GM19023 (cell line): ENCODE measurements at regions not wholly inside any gene's neighbourhood (a gene's known extent, or its start where the extent isn't known, plus 50 kb on each side); places are given as distances from the start of the nearest gene placed in this dataset.
A peak's percentile ranks its signal among the peaks of the same experiment; 100 is the strongest.

Experiments used
- ATAC-seq: cut with Tn5 transposase; IDR thresholded peaks from one replicate; pipeline ENCODE4 v1.9.1; 2021; ENCODE audit warnings: mild to moderate bottlenecking, moderate library complexity; ENCODE audit not compliant: unreplicated experiment

DNA sequence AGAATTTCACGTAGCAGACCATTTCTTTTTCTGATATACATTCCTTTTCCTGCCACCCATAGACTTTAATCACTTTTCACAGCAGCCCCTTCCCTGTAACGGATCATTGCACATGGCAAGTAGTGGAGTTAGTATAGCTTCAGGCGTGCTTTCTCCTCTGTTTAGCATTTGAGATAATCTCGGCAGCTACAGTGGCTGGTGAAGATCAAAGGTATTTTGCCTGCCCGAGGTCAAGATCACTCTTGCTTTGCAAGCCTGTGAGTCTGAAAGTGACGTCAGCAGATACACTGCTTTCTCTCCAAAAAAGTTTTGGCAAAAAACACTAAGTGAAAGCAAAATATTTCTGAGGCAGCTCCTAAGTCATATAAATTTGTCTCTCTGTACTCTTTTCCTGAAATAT is 260.0 kb downstream of the NDFIP2 start:
- ATAC-seq, result no peak

DNA sequence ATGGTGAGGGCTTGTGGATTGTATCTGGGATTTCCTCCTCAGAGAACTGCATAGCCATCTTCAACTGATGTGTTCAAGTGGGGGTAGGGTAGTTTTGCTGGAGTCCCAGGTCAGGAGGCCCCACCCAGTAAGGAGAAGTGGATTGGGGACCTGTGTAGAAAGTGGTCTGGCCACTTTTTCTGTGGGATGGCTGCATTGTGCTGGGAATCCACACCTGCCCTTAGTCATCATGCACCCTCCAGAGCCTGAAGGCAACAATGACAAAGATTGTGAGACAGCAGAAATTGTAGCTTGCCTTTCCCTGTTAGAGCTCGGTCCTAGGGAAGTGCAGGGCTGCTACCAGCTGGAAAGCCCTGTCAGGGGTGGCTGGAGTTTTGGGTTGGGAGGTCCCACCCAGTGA is 255.4 kb downstream of the NDFIP2 start:
- ATAC-seq, result no peak

DNA sequence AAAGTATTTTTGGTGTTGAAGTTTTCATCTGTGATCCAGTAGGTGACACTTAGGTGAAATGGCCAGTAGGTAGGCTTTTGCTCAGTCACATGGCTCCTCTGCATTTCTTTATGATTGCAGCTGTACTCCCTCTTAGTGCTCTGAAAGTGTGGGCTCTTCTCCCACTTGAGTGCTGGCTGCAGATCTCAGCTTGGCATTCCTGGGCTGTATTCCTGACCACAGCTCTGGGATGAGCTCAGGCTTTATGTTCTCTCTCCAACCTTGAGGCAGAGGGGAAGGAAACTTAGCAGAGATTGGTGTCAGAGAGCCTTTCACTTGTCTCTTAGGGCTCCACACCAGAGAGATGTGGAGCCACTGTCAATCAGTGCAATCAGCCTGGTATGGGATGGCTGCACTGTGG is 254.3 kb downstream of the NDFIP2 start:
- no peak for ATAC-seq

DNA sequence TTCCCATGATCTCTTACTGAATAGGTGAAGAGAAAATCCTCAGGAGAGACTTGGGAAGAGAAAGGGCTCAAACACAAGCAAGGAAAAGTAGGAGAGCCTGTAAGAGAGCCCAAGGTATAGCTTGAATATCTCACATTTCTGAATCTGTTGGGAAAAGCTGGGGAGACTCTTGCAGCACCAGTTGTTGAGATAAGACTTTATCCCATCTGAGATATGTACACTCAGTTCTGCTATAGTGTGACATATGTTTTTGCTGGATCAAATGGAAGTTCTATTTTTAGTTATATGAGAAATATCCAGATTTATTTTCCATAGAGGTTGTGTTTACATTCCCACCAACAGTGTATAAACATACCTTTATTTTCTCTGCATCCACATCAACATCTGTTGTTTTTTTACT is 246.1 kb downstream of the NDFIP2 start:
- ATAC-seq, result no peak

DNA sequence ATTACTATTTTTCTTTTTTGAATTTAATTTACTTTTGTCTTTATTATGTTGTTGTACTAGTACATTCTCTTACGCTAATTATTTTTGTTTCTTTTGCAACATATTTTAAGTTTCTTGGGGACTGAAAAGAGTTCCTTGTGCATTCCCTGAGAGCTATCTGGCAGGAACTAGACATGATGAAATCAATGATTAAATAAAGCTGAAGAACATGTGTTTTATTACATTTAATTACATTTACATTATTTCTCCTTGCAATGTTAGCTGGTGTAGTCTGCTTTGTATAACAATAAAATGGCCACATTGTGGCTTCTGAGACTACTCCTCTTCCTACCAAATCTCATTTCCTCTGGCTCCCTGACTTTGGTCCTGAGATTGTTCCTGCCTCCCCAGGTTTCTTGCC is 244.9 kb downstream of the NDFIP2 start:
- ATAC-seq, result no peak

DNA sequence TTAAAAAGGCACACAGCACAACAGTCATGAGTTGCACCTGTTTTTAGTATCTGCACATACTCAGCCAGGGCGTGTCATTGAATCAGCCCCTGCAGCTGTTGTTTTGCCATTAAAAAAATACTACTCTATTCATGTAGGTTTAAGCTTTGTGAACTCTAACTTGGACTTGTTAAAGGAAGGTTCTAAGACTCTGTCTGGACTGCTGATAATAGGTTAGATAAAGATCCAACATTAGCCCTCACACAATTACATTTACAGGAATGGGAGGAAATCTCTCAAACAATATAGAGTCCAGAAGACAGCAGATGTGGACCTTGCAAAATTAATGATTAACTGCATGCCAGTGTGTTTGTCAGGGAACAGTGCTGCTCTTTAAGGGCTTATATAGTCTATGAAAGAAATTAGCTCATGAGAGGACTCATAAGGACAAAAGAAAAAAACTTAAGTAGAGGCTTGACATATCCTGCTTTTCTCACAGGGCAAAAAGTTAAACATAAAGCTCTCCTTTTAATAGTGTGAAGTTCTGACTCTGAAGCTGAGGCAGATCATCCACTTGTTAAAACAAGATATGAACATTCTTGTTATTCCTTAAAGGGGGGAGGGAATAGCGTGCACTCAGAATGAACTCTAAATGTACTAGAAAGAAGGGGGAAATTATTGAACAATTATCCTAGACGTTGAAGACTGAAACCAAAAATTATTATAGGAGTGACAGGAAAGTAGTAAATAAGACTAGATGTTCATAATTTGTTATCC is 243.6 kb downstream of the NDFIP2 start:
- ATAC-seq, result no peak

DNA sequence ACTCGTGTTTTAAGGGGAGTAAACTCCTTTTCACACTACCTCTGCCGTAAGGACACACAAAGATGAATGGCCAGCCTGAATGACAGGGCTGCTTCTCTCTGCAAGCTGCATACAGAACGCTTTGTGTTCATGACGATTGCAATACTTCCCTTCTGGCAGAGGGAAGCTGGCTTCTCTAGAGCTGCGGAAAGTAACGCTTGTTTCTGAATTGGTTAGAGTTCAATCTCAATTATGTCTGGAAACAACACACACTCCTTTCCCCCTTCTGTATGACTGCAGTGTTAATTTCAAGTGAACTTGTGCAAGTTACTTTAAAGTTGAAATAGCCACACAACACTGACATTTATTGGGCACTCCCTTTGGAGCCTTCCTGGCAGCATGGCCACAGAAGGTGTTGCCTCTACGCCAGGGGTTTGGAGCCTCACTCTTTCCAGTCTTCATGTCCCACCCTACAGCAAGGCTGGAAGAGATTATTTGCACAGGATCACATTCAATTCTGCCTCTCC is 242.6 kb downstream of the NDFIP2 start:
- ATAC-seq, result no peak

DNA sequence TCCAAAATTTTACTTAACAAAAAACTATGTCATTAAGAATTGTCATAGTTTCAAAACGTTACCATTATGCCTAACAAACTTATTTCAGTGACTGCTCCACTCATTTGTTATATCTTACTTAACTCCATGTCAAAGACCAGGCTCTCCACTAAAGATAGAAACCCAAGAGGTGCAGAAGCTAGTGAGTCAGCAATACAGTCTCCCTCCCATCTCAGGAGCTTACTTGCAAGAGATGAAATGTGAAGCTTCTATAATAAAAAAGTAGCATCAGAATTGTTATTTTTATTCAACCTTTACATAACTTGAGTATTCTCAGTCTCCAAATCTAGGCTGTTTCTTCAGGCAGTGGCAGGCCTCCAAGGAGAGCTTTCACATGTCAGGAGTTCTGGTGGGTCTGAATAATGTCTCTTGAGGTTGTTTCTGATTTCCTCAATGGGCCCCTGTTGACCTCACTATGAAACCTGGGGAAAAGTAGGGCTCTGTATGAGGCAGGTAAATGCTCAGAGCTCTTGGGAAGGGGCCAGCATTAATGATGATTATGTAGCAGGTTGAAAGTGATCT is 242.0 kb downstream of the NDFIP2 start:
- ATAC-seq, result no peak

DNA sequence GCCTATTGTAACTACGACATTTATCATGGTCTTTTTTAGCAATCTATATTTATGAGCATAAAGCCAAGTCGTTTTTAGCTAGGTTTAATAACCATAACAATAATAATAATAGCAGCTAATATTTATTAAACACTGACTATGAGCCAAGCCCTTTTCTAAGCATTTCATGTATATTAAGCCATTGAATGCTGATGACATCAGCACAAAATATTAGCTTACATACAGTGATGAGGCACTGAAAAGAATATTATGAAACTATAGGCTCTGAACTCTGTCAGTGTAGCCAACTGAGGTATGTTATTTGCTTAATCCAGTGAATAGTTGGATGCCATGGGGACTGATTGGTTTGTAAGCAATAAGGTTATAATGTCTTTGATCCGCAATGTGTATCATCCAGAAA is 235.2 kb downstream of the NDFIP2 start:
- no peak for ATAC-seq

DNA sequence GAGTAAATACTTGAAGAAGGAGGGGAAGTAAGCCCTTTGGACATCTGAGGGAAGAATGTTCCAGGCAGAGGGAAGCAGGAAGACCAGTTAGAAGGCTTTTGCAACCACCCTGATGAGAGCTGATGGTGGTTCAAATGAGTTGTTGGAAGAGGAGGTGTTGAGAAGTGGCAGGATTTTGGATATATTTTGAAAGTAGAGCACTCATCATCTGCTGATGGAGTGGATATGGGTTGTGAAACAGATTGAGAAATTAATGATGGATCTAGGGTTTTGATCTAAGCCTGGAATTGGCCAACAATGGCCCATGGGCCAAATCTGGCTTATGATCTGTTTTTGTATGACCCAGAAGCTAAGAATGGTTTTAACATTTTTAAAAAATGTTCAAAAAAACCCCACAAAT is 230.7 kb downstream of the NDFIP2 start:
- ATAC-seq, result no peak

DNA sequence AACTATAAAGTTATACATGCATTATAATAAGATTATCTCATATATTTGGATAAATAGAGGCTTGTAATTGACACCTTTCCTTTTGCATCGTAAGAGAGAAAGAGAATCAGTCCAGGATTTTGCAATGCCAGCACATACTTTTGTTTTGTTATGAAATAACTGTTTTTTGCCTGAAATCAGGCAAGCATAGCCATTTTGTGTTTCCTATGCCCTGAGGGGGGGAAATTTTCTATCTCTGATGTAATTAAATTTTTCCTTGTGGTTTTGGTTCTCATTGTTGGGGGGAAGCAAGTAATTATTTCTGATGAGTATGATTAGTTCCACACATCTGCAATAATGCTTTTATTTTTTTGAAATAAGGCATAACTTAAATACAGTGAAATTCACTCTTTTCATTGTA is 229.4 kb downstream of the NDFIP2 start:
- ATAC-seq, result no peak

DNA sequence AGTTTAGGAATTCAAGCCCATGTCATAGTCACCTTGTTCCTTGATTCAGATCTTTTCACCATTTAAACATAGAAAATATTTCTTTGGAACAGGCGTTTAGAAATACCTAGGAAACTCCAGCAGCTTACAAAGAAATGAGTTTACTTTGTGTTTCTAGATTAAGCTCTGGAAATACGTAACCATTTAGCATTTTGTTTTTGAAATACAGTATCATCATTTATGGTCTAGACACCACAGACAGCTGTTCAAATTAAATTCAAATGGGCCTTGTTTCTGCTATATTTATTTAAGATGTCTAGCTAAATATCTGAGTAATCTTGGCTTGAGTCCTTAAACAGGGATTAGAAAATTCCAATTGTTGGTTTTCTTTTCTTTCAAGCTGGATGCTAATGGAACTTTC is 228.5 kb downstream of the NDFIP2 start:
- no peak for ATAC-seq

DNA sequence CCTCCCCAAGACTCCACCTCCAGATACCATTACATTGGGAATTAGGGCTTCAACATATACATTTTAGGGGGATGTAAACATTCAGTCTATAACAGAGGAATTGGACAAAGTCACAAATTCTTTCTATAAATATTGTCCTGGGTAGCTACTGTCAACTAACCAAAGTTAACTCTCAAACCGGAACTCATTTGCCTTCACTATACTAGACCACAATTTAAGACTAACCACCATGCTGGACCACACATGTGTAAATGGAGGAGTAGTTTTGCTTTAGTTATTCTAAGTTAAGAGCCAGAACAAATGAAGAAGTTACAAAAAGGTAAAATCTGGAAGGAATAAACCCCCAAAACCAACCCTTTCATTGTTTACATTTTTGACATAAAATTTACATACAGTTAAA is 222.8 kb downstream of the NDFIP2 start:
- no peak for ATAC-seq

DNA sequence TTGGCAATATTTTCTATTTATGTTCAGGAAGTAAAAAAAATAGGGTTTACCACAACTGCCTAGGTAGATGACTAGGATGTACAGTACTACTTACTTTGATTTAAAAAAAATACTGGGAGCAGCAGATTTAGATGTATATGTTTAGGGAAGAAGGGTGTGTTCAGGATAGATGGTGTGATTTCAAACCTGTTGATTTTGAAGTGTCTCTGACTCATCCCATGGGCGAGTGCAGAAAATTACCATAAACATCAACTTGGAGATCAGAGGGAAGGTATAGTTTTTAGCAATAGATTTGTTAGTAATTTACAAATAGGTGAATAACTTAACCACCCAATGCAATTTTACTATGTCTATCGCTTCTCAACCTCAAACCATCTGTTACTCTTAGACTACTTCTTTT is 214.8 kb downstream of the NDFIP2 start:
- ATAC-seq, result no peak

DNA sequence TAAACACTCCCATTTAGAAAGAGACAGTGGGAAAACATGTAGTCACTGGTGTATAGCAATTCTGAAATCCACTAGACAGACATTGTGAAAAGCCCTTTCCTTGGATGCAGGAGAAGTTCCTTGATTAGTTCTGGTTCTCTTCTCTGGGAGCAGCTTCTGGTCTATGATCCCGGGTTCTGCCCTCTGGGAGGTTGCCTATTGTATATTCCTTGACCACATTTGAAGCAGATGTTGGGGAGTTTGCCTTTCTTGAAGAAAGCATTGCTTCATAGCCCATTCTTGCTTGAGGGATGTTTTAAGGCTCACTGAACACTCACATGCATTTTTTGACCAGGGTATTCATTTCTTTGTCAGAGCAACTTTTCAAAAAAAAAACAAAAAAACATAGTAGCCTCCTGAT is 211.9 kb downstream of the NDFIP2 start:
- ATAC-seq, result no peak

DNA sequence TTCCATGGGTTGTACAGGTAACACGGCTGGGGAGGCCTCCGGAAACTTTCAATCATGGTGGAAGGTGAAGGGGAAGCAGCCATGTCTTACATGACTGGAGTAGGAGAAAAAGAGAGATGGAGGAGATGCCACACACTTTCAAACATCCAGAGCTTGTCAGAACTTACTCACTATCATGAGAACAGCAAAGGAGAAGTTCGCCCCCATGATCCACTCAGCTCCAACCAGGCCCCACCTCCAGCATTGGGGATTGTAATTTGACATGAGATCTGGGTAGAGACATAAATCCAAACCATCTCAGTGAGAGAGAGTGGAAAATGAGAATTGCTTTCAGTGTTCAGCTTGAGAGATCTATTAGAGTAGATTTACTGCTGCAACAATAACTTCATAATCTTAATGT is 210.9 kb downstream of the NDFIP2 start:
- no peak for ATAC-seq

DNA sequence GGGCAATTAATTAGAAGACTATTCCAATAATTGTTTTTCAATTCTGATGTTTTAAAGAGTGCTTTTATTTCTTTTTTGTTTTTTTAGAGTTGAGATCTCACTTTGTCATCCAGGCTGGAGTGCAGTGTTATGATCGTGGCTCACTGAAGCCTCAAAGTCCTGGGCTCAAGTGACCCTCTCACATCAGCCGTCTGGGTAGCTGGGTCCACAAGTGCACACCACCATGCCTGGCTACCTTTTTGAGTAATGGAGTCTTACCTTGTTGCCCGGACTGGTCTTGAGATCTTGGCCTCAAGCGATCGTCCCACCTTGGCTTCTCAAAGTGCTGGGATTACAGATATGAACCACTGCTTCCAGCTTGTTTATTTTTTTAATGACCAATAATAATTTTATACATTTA is 207.8 kb downstream of the NDFIP2 start:
- ATAC-seq, result no peak

DNA sequence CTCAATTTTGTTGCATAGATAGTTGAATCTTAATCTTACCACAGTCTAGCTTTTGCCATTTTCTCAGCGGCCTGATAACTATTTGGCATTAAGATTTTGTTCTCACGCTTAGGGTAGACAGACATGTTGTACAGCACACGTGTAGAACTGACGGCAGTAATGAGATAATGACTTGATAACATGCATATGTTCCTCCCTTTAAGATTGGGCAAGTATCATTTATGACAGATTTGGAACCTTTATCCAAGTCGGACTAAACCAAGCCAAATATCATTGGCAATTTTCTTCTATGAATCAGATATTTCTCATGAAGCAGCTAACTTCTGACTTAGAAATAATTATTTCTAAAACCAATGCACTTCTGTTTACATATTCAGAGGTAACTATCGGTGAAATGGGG is 205.5 kb downstream of the NDFIP2 start:
- no peak for ATAC-seq

DNA sequence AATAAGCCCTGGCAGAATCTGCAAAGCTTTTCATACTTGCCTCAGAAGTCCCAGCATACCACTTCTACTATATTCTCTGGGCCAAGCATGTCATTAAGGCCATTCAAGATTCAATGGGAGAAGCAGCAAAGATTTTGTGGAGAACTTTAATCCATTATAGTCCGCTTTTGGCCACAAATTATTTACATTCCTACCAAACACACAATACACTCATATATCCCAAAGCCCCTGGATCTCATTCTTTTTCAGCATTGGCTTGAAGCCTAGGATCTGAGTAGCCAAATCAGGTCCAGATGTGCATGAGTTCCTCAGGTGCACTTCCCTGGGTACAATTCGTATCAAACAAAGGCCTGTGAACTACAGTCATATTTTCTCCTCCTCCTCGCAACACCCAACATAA is 203.4 kb downstream of the NDFIP2 start:
- no peak for ATAC-seq

DNA sequence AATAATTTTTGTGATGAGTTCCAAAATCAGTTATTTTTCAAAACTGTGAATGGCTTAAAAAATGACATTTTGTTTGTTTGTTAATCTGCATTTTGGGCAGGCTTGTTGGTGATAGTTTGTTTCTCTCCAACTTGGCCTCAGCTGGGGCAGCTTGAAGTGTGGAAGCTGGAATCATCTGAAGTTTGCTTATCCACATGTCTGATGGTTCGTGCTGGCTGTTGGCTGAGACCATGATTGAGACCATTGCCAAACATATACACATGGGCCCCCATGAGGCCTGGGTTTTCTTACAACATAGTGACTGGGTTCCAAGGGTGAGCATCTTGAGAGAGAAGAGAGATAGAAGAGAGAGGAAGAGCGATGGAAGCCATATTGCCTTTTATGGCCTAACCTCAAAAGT is 201.2 kb downstream of the NDFIP2 start:
- no peak for ATAC-seq

DNA sequence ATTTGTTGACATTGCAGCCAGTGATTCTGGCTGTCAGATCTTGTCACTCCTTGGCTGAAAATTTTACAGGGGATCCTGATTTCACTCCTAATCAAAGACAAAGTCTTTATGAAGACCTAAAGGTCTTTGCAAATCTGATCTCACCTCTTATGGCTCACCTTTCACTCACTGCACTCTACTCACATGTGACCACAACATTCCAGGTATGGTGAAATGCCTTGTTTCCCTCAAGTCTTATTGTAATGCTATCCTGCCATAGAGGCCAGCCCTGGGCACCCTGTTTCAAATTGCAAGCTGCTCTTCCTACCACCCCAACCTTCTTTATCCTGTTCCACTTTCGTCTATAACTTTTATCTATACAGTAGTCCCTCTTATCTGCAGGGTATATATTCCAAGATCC is 200.1 kb downstream of the NDFIP2 start:
- ATAC-seq, result no peak

DNA sequence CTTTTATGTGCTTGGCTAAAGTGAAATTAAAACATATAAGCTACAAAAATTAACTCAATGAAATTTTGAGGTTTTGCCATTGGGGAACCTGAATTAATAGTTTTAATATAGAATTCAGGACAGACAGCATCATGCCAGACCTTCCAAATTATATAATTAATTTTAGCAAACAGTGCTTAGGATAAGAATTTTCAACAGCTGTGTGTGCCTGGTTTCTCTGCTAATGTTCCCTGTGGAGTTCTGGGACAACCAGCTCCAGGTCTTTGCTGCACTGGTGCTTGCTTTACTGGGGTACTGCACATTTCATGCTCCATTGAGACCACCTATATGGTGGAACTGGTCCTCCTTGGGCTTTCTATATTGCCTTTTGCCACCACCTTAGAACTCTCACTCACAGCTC is 199.5 kb downstream of the NDFIP2 start:
- ATAC-seq, result no peak

DNA sequence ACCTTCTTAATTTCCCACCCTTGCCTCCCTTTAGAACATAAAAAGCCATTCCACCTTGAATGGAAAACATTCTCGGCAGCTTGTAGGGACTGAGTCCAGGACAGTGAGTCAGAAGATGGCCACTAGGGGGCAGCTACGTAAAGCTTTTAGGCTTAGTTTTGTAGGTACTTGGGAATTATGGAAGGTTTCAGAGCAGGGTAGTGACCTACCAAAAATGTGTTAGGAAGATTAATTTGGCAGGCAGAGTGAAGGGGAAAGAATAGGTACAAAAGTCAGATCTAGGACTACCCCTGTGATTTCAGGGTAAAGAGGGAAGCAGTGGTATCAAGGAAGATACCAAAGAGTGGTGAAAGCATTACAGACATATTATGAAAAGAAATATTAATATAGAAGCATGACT is 198.4 kb downstream of the NDFIP2 start:
- ATAC-seq, result peak; percentile 80
